HG02763 (cell line): ENCODE measurements at regions not wholly inside any gene's neighbourhood (a gene's known extent, or its start where the extent isn't known, plus 50 kb on each side); places are given as distances from the start of the nearest gene placed in this dataset.
"Not testable (repeated sequence)": the region's sequence is repeated elsewhere in the genome, so short reads cannot be mapped to it uniquely, and the experiment has no call there.

Experiments
- ATAC-seq: cut with Tn5 transposase; IDR thresholded peaks from one replicate; pipeline ENCODE4 v1.9.1; 2021; ENCODE audit warnings: mild to moderate bottlenecking, moderate library complexity; ENCODE audit not compliant: unreplicated experiment

DNA sequence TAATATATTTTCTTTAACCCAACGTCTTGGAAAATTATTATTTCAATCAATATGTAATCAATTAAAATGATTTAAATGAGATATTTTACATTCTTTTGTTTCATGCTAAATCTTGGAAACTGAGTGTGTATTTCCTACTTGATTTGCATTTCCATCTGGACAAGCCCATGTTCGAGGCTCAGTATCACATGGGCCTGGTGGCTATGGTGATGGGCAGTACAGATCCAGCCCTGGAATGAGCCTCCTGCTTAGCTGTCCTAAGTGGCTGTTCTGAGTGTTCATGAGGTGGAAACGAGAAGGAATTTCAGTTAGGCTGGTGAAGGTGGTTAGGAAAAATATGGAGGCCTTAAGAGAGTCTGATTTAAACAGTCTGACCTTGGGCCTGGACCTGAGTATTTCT, 73.0 kb upstream of the ATXN1 start:
- no peak for ATAC-seq

DNA sequence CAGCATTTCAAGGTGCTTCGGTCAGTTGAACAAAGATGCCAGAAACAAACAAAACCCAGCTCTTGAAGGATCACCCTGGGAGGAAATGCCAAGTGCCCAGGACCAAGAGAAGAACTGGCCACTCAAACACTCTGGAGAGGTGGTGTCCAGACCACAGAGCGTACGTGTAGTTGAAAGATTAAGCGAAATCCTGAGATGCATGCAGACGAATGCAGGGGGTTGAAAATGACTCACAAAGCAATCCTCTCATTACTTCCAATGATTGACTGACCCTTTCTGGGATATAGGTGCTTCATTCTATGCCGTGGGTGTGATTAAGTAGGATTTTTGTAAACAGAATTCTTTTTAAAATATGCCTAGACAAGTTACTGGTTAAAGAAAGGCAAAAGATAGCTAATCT, 71.5 kb upstream of the ATXN1 start:
- ATAC-seq, result no peak

DNA sequence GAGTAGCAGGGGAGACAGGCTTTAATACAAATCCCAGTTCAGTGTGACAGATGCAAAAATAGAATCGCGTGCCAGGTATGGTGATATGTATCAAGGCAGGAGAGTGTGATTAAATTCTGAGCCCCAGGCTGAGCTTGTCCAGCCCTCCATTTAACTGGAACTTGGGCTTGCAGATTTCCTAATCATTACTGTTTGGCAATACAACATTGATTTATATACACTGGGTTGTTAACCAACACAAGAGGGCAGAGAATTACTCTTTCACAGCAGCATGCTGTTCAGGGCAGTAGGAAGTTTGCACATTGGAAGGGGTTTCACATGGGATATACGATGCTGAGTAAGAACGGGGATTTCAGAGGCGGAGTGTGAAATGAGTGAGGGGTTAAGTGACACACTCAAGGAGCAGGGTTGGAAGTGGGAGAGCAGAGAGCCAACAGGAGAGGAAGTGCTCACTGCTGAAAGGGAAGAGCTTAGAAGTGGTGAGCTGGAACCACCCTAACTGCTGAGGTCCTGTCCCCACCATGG, 70.8 kb upstream of the ATXN1 start:
- ATAC-seq, result no peak

DNA sequence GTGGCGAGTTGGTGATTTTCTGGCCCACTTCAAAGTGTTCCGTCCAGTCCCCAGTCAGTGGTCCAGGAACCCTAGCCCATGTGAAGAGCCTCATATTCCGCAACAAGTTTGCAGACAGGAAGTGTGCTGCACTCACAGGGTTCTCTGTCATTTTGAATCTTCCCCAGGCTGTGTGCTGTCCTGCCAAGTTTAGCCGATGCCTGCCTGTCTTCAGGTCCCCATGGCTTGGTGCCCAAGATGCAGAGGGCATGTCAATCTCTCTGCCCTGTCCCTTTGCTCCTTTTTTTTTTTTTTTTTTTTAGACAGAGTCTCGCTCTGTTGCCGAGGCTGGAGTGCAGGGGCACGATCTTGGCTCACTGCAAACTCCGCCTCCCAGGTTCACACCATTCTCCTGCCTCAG, 69.9 kb upstream of the ATXN1 start:
- no peak for ATAC-seq

DNA sequence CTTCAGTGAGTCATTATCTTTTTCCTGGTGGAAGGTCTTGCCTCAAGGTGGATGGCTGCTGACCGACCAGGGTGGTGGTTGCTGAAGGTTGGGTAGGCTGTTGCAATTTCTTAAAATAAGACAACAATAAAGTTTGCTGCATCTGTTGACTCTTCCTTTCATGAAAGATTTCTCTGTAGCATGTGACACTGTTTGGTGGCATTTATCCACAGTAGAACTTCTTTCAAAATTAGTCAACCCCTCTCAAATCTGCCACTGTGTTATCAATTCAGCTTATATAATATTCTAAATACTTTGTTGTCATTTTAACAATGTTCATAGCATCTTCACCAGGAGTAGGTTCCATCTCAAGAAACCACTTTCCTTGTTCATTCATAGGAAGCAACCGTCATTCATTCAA, 66.8 kb upstream of the ATXN1 start:
- no peak for ATAC-seq

DNA sequence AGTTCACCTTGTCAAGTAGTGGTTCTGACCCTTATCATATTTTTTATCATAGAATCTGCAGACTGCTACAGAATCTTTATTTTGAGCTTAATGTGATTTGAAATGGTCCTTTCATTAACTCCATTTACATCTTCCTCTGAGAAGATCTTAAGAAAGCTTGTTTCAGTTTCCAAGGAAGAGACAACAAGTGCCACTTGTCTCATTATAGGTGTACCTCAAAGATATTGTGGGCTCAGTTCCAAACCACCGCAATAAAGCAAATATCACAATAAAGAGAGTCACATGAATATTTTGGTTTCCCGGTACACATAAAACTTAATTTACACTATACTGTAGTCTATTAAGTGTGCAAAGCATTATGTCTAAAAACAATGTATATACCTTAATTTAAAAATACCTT, 66.4 kb upstream of the ATXN1 start:
- ATAC-seq, result no peak

DNA sequence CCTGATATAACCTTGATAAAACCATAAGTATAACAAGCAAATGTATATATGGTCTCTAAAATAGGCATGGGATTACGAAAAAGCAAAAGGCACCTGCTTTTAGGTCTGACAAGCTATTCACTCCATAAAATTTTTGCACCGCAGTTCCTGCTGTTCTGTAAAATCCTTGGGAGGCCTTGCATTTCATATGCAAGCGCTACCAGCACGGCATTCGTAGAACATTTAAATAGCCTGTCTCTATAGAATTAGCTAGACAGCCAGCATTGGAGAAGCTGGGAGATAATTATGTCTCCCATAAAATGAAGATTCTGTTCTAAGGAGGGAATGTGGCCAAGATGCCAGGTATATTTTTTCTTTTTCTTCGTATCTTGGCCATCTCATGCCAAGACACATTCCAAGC, 64.5 kb upstream of the ATXN1 start:
- no peak for ATAC-seq

DNA sequence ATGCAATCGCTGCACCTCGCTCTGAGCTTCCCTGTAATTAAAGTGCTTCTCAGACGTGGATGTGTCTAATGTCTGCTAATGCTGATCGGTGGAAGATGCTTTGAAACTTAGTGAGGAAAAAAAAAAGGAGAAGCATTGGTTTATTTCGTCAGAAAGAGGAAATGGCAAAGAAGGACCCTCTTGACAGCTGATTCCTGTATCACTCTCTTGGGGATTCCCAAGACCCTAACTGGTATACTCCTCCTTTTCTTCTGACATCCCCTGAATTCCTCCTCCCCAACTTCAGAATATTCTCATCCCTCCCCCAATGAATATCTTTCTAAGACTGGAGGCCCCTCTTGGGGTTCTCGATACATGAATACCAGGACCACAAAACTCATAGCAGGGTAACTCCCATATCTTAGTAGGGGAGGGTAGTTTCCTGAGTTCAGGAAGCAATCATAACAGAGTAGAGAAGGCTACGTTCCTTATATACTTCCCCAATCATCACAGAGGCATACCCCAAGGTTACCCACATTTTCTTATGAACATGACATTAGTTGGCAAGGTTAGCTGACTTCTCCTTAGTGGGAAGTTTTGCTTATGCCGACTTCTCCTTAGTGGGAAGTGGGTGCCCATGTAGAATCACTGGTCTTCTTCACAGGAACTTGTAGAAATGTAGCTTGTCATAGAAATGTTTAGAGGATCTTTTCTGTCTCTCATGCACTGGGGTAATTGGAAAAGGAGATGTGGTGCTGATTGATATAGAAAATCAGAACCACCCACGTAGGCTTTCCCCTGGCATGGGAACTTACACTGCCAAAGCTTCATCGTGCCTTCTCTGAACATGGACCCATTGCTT, 63.8 kb upstream of the ATXN1 start:
- no peak for ATAC-seq

DNA sequence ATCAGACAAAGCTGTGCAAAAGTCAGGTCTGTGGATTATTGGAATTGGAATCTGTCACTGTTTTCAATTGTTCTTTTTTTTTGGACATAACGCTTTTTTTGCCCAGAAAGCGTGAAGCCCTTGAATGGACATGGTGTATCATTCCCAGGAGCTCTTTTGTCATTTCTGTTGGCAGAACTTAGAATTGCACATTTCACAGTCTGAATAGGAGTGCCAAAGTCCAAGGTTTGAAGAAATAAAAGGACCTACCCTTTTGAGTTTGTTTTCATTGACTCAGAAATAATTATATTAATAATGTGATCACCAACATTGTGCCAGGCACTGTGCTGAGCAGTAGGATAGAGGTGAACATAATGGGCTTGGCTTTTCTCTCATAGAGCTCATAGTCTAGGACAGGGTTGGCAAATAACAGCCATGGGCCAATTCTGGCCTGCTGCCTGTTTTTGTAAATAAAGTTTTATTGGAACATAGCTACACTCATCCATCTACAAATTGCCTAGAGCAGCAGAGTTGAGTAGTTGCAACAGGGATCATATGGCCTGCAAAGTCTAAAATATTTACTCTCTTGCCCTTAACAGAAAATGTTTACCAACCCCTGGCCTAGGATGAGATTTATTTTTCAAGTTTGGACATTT, 62.6 kb upstream of the ATXN1 start:
- ATAC-seq, result no peak

DNA sequence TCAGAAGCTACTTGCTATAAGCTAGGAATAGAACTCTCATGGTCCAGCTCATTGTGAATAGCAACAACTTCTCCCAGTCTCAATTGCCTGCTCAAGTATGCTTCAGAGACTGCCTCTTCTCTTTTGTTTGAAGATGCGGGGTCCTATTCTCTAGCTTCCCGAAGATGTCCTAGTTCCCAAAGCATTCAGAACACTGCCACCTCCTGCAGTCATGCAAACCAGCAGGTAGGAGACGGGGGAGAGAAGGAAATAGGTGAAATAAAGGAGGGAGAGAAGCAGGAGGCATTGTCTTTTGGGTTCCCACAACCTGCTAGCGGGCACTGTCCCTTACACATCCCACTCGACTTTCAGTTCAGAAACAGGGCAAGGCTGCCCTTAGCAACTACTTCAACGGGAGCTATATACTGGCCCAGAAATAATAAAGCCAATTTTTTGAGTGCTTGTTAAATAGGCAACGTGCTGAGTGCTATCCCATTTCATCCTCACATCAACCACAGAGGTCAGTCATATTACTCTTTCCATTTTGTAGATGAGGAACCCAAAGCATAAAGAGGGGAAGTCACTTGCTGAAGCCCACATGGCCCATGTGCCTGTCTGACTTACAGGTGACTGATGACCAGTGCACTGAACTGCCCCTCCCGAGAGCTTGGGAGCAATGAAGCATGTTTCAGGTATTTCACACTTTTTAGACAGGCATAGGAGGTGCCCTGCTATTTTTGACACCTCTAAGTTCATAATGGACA, 61.9 kb upstream of the ATXN1 start:
- ATAC-seq, result no peak

DNA sequence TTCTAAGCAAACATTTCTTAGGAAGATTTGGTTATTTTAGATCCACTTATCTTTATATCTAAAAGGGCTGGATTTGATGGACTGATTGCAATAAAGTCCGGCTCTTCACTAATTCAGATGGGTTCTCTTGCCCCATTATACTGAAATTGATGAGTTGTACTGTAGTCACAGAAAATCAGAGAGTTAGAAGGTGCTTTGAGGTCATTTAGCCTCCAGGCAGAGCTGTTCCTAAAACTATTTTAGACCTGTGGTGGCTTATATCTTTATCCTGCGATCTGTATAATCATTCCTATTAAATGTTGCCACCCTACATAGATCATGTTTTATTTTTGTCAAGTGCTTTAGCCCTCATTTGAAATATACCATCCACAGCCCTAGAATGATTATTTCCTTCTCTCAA, 61.3 kb upstream of the ATXN1 start:
- ATAC-seq, result no peak

DNA sequence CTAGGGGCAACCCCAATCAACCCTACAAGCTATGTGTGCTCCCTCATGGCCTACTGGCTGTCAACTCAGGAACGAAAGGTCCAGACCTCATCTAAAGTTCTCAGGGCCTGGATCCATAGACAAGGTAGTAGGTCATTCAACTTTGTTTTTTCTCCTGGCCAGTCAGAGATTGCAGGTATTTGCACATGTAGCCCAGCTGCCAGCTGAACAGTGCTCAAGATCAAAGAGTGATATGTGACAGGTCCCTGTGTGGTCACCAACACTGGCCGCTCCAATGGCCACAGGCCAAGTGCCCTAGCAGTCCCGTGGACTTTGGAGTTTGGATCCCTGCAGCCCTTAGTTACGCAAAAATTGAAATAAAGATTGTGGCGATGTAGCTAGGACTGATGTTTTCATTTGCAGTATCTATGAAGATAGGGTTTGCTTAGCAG, 60.6 kb upstream of the ATXN1 start:
- ATAC-seq, result no peak

DNA sequence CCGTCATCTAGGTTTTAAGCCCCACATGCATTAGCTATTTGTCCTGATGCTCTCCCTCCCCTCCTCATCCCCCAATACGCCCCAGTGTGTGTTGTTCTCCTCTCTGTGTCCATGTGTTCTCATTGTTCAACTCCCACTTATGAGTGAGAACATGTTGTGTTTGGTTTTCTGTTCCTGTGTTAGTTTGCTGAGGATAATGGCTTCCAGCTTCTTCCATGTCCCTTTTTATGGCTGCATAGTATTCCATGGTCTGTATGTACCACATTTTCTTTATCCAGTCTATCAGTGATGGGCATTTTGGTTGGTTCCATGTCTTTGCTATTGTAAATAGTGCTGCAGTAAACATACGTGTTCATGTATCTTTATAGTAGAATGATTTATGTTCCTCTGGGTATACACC, 59.0 kb upstream of the ATXN1 start:
- ATAC-seq, result not testable (repeated sequence)

DNA sequence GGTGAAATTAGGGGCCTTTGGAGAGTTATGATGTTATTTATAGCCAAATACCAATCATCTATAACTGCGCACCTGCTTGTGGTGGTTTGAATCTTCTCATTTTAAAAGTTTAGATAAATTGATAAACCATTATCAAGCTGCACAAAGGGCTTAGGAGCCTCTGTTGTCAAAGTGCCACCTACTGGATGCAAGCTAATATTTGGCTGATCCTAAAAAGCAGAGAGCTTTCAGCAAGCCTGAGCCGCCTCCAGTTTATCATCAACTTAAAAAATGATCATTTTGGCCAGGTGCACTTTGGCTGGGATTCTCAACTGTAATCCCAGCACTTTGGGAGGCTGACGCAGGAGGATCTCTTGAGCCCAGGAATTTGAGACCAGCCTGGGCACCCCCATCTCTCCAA, 58.5 kb upstream of the ATXN1 start:
- no peak for ATAC-seq

DNA sequence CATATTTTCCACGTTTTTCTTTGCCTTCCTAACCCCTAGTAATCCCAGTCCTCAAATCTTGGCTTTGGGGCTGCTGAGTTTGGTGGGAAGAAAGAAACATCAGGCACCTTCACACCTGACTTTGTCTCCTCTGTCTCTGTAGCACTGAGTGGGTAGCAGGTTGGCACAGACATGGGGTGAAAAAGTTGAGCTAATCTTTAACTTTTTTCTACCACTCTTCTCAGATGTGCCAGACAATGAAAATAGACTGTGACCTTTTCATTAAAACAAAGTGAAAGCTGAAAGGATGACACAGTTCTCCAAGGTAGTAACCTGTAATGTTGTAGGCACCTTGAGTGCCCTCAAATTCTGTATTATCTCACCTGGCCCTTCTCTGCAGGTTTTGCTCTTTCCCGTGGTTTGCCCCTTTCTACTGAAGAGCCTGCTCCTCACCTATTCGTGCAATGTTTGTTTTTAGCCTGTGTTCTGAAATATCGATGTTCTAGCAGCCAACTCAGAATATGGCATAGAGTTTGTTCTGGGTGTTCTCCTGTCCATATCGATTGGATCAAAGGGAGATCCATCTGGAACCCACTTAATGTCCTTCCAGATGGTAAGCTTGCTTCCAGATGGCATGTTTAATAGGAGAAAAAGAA, 57.8 kb upstream of the ATXN1 start:
- no peak for ATAC-seq

DNA sequence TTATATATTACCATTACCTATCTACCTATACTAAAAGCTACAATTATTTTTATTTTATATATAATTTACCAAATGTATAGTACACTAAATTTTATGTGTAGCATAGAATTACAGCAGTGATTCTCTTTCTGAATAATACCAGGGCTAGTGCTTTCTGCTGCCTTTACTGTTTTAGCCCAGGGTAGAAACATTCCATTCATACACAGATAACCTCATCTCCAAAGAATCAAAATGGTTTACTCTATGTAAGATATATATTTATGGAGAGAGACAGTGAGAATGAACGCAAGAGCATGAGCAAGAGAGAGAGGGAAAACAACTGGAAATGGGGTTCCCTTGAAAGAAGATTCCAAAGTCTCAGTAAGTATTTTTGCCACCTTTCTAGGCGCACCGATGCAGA, 56.3 kb upstream of the ATXN1 start:
- no peak for ATAC-seq

DNA sequence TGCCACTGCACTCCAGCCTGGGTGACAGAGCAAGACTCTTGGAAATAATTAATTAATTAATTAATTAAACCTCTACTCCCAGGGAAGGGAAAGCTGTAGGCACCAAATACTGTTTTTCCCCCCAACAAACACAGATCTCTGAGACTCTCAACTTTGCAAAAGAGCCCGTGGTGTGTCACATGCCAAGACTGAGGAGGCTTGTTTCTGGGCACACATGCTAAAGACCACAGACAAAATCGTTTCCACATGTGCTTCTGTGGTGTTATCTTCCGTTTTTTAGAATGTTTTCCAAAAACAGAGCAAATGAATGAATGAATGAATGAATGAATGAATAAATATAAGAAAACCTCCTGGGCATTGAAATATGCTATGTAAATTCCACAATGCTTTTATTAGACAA, 55.6 kb upstream of the ATXN1 start:
- ATAC-seq, result no peak

DNA sequence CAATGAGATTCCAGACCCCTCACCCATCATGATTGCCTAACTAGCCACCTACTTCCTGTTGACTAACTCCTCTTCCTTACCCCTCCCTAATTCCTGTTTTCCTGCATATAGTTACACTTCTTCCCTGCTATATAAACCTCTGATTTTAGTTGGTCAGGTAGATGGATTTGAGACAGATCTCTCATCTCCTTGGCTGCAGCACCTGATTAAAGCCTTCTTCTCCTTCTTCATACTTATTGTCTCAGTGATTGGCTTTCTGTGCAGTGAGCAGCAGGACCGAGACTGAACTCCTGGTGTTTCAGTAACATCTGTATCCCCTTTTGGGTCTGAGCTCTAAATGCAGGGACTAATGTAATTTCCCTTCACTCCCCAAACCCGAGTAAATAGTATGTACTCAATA, 51.7 kb upstream of the ATXN1 start:
- no peak for ATAC-seq

DNA sequence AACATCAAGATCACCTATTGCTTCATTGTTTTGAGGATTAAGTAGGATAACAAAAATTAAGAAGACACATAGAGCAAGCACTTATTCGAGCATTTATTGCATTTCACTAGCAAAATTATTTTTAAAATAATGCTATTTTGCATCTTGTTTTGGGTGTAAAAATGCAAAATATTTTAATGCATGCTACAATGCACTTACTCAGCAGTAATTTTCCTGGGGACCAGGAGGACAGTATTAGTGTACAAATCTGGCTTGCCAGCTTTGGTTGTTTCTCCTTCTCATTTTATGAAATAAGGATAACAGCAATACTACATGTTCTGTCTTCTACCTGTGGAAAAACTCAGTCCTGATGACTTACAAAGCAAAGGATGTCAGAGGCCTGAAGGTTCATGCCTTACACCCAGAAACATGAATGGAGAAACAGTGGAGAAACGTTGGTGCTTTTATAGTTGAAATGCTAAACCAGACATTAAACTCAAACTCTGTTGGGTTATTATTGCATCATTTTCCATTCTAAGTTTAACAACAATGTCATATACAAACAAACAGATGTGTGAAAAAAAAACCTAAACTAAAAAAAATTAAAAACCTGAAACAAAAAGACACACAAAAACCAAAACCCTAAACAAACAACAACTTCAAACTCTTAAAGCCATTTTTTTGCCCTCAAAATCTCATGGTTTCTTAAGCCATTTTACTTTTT, 50.2 kb upstream of the ATXN1 start:
- ATAC-seq, result no peak
